ENCODE measurements at regions not wholly inside any gene's neighbourhood (a gene's known extent, or its start where the extent isn't known, plus 50 kb on each side); places are given as distances from the start of the nearest gene placed in this dataset.

DNA sequence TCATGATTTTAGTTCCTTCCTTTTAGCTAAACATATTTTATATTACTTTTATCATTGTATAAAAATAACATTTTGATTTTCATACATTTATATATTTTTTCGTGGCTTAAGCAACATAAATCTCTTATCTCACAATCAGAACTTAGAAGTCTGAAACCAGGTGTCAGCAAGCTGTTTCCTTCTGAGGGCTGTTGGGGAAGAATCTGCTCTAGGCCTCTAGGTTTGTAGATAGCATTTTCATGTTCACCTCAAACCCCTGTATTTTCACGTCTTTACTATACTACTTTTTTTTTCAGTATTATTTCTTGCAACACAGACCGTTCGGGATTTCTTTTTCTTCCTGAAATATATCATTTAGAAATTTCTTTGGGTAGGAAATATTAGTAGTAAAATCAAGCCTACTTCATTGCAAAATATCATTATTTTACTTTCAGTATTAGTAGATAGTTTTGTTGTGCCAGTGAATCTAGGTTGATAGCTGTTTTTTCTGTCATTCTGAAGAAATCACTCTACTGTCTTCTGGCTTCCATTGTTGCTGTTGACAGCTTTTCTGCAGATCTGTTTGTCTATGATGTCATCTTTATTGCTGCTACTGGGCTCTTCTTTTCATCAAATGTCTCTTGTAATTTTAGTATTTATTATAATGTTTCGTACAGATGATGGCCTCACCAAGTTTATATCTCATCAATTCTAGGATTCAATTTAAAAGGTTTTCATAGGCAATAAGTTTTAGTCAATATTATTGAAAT, 756.3 kb downstream of the VGLL3 start:
- TF ChIP-seq, protein P1, sequence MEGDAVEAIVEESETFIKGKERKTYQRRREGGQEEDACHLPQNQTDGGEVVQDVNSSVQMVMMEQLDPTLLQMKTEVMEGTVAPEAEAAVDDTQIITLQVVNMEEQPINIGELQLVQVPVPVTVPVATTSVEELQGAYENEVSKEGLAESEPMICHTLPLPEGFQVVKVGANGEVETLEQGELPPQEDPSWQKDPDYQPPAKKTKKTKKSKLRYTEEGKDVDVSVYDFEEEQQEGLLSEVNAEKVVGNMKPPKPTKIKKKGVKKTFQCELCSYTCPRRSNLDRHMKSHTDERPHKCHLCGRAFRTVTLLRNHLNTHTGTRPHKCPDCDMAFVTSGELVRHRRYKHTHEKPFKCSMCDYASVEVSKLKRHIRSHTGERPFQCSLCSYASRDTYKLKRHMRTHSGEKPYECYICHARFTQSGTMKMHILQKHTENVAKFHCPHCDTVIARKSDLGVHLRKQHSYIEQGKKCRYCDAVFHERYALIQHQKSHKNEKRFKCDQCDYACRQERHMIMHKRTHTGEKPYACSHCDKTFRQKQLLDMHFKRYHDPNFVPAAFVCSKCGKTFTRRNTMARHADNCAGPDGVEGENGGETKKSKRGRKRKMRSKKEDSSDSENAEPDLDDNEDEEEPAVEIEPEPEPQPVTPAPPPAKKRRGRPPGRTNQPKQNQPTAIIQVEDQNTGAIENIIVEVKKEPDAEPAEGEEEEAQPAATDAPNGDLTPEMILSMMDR (conservative IDR thresholded peaks at IDR 0.05; ENCODE audit: low read length) = no peak
- TF ChIP-seq EZH2phosphoT487 (IDR thresholded peaks at IDR 0.05; ENCODE audit: borderline replicate concordance, low read depth, low read length) = no peak

All from OCI-LY7 (cell line).